IMR-90 (cell line): ENCODE measurements at regions not wholly inside any gene's neighbourhood (a gene's known extent, or its start where the extent isn't known, plus 50 kb on each side); places are given as distances from the start of the nearest gene placed in this dataset.

Experiments
- ATAC-seq: fragments of 200-7000 bp; cut with Tn5 transposase; 2 replicates; pipeline ENCODE4 v1.9.1; 2020; ENCODE audit warnings: low read depth, mild to moderate bottlenecking, moderate library complexity
- BruUV-seq: library from RNA; stranded (reverse); fragments of 400-500 nt; replicated peaks from 2 replicates; lab custom pipeline; 2021; lab: Mats Ljungman, UMichigan
- CTCF ChIA-PET: fragments of 300-600 bp; formaldehyde crosslinking; extraction: SDS; loops from one replicate; lab custom pipeline; 2021; ENCODE audit warnings: antibody characterized with exemption; lab: Yijun Ruan, JAX
- POLR2A ChIA-PET: fragments of 300-600 bp; sonication (Branson Sonifier 250); formaldehyde crosslinking; loops from one replicate; lab custom pipeline; 2022; ENCODE audit warnings: antibody characterized with exemption; ENCODE audit not compliant: unreplicated experiment; lab: Charles Lee
- DNase-seq: peaks from one replicate; pipeline ENCODE4 v3.0.0; 2013
- H2AFZ ChIP-seq: replicated peaks from 2 replicates; pipeline ENCODE3; 2013; ENCODE audit warnings: low read length, mild to moderate bottlenecking; ENCODE audit not compliant: poor library complexity
- H2AK5ac ChIP-seq: 2 replicates; pipeline ENCODE4 v1.6.1; 2013; ENCODE audit warnings: low read depth, low read length, inconsistent platforms
- H2AK9ac ChIP-seq: replicated peaks from 2 replicates; pipeline ENCODE3; 2013; ENCODE audit warnings: mild to moderate bottlenecking, low read depth, low read length, moderate library complexity; ENCODE audit not compliant: poor library complexity
- H2BK120ac ChIP-seq: 2 replicates; pipeline ENCODE4 v1.6.1; 2013; ENCODE audit warnings: low read depth, low read length, inconsistent platforms
- H2BK15ac ChIP-seq: 3 replicates; pipeline ENCODE4 v1.6.1; 2013; ENCODE audit warnings: low read depth, low read length, inconsistent platforms
- H2BK20ac ChIP-seq: 2 replicates; pipeline ENCODE4 v1.6.1; 2013; ENCODE audit warnings: low read depth, mild to moderate bottlenecking, inconsistent platforms, low read length, moderate library complexity
- H2BK5ac ChIP-seq: 2 replicates; pipeline ENCODE4 v1.6.1; 2013; ENCODE audit warnings: mild to moderate bottlenecking, low read depth, low read length, inconsistent platforms; ENCODE audit not compliant: poor library complexity, severe bottlenecking
- H3K14ac ChIP-seq: replicated peaks from 2 replicates; pipeline ENCODE4 v1.6.1; 2013; ENCODE audit warnings: low read depth, low read length, inconsistent platforms
- H3K18ac ChIP-seq: 2 replicates; pipeline ENCODE4 v1.6.1; 2013; ENCODE audit warnings: low read depth, low read length, control low read depth
- H3K23ac ChIP-seq: 2 replicates; pipeline ENCODE4 v1.6.1; 2013; ENCODE audit warnings: low read depth, low read length, inconsistent platforms
- H3K27ac ChIP-seq: 2 replicates; pipeline ENCODE4 v1.5.1; 2013; ENCODE audit warnings: mild to moderate bottlenecking, control low read depth, low read length; ENCODE audit not compliant: insufficient read depth
- H3K27me3 ChIP-seq: 2 replicates; pipeline ENCODE4 v1.6.1; 2013; ENCODE audit warnings: low read length; ENCODE audit not compliant: control insufficient read depth, insufficient read depth
- H3K36me3 ChIP-seq: 2 replicates; pipeline ENCODE4 v1.6.1; 2013; ENCODE audit warnings: low read length, mixed read lengths; ENCODE audit not compliant: control insufficient read depth, insufficient read depth
- H3K4ac ChIP-seq: 2 replicates; pipeline ENCODE4 v1.6.1; 2013; ENCODE audit warnings: low read depth, low read length, inconsistent platforms
- H3K4me1 ChIP-seq: 2 replicates; pipeline ENCODE4 v1.6.1; 2013; ENCODE audit warnings: low read length, mixed read lengths; ENCODE audit not compliant: control insufficient read depth, insufficient read depth
- H3K4me2 ChIP-seq: 2 replicates; pipeline ENCODE4 v1.6.1; 2013; ENCODE audit warnings: low read depth, mild to moderate bottlenecking, control low read depth, low read length, moderate library complexity
- H3K4me3 ChIP-seq: 2 replicates; pipeline ENCODE4 v1.5.1; 2013; ENCODE audit warnings: low read depth, mild to moderate bottlenecking, control low read depth, low read length, moderate library complexity; ENCODE audit not compliant: insufficient read depth
- H3K56ac ChIP-seq: 2 replicates; pipeline ENCODE4 v1.6.1; 2013; ENCODE audit warnings: low read length, inconsistent platforms; ENCODE audit not compliant: insufficient read depth; ENCODE audit errors: extremely low read depth
- H3K79me1 ChIP-seq, 2 experiments: 2 replicates each; pipeline ENCODE4 v1.6.1; 2013; ENCODE audit warnings: low read length in 2 of 2, inconsistent platforms in 1 of 2, low read depth in 1 of 2
- H3K9ac ChIP-seq: 2 replicates; pipeline ENCODE4 v1.6.1; 2013; ENCODE audit warnings: low read depth, low read length, control low read depth
- H3K9me1 ChIP-seq: 2 replicates; pipeline ENCODE4 v1.6.1; 2013; ENCODE audit warnings: low read length, inconsistent platforms; ENCODE audit not compliant: insufficient read depth
- H3K9me3 ChIP-seq: 2 replicates; pipeline ENCODE4 v1.6.1; 2013; ENCODE audit warnings: low read length; ENCODE audit not compliant: control insufficient read depth, insufficient read depth
- H4K20me1 ChIP-seq: 2 replicates; pipeline ENCODE4 v1.6.1; 2013; ENCODE audit warnings: low read length, inconsistent platforms; ENCODE audit not compliant: insufficient read depth
- H4K5ac ChIP-seq: 2 replicates; pipeline ENCODE4 v1.6.1; 2013; ENCODE audit warnings: mild to moderate bottlenecking, low read depth, low read length, control low read depth
- H4K8ac ChIP-seq, 2 experiments: 2 replicates each; pipeline ENCODE4 v1.6.1; 2013; ENCODE audit warnings: low read depth in 2 of 2, low read length in 2 of 2, control low read depth in 1 of 2, inconsistent platforms in 1 of 2
- H4K91ac ChIP-seq: 2 replicates; pipeline ENCODE4 v1.6.1; 2013; ENCODE audit warnings: low read depth, low read length, inconsistent platforms; ENCODE audit not compliant: insufficient read depth
- BHLHE40 ChIP-seq: fragments of 150-350 bp; IDR thresholded peaks from 2 replicates; pipeline ENCODE4 v1.6.1; 2016; ENCODE audit warnings: mild to moderate bottlenecking, low read depth, low read length
- CEBPB ChIP-seq: IDR thresholded peaks from 2 replicates; pipeline ENCODE4 v1.6.1; 2012; ENCODE audit warnings: low read depth, low read length, improper control_type of control experiment
- CHD1 ChIP-seq: IDR thresholded peaks from 2 replicates; pipeline ENCODE4 v1.6.1; 2012; ENCODE audit warnings: low read depth, low read length, improper control_type of control experiment
- FOS ChIP-seq: fragments of 150-350 bp; IDR thresholded peaks from 2 replicates; pipeline ENCODE4 v1.6.1; 2016; ENCODE audit warnings: low read depth, low read length
- MAFK ChIP-seq: IDR thresholded peaks from 2 replicates; pipeline ENCODE4 v1.6.1; 2012; ENCODE audit warnings: low read depth, low read length, improper control_type of control experiment
- MAZ ChIP-seq: IDR thresholded peaks from 2 replicates; pipeline ENCODE4 v1.6.1; 2012; ENCODE audit warnings: low read depth, mild to moderate bottlenecking, low read length, improper control_type of control experiment, moderate library complexity, borderline replicate concordance
- MXI1 ChIP-seq: IDR thresholded peaks from 2 replicates; pipeline ENCODE4 v1.6.1; 2012; ENCODE audit warnings: low read depth, mild to moderate bottlenecking, low read length, moderate library complexity, borderline replicate concordance
- NFE2L2 ChIP-seq: fragments of 150-350 bp; IDR thresholded peaks from 2 replicates; pipeline ENCODE4 v1.6.1; 2016; ENCODE audit warnings: low read depth, mild to moderate bottlenecking, low read length
- POLR2A ChIP-seq: IDR thresholded peaks from 2 replicates; pipeline ENCODE4 v1.6.1; 2012; ENCODE audit warnings: mild to moderate bottlenecking, low read depth, low read length
- RAD21 ChIP-seq: IDR thresholded peaks from 2 replicates; pipeline ENCODE4 v1.6.1; 2012; ENCODE audit warnings: low read length, improper control_type of control experiment
- RCOR1 ChIP-seq: IDR thresholded peaks from 2 replicates; pipeline ENCODE4 v1.6.1; 2012; ENCODE audit warnings: mild to moderate bottlenecking, low read length, improper control_type of control experiment; ENCODE audit not compliant: insufficient replicate concordance
- RFX5 ChIP-seq: IDR thresholded peaks from 2 replicates; pipeline ENCODE4 v1.8.0; 2012; ENCODE audit warnings: low read depth, mild to moderate bottlenecking, low read length, moderate library complexity
- SMC3 ChIP-seq: fragments of 150-350 bp; IDR thresholded peaks from 2 replicates; pipeline ENCODE4 v1.6.1; 2016; ENCODE audit warnings: low read depth, mild to moderate bottlenecking, antibody characterized with exemption, low read length, moderate library complexity
- USF2 ChIP-seq: fragments of 150-350 bp; IDR thresholded peaks from 2 replicates; pipeline ENCODE4 v1.6.1; 2017; ENCODE audit warnings: mild to moderate bottlenecking, antibody characterized with exemption, low read length, low read depth
- WGBS, 2 experiments: methylation state at CpG; one replicate each; pipeline versions ENCODE4 v1.1.5 to v1.1.7; 2013; ENCODE audit warnings: missing lambda C conversion rate in 2 of 2; ENCODE audit not compliant: insufficient read length in 1 of 2; ENCODE audit errors: extremely low coverage in 2 of 2; 5-methylcytosine and 5-hydroxymethylcytosine counted together
- dilution Hi-C: fragments of 300-500 bp; cut with HindIII; formaldehyde crosslinking; loops from one replicate; pipeline ENCODE4 v1.14.3; 2018; ENCODE audit warnings: low sequenced_read_pairs; ENCODE audit not compliant: unreplicated experiment
- in situ Hi-C: fragments of 300-500 bp; cut with MboI; formaldehyde crosslinking; loops from 3 replicates; pipeline ENCODE4 v1.14.3; 2019; ENCODE audit warnings: low sequenced_read_pairs, inconsistent platforms, mixed read lengths
- intact Hi-C: fragments of 100-400 bp; cut with micrococcal nuclease; formaldehyde crosslinking; loops from 2 replicates; pipeline ENCODE4 v1.10.0; 2022
- TF ChIP-seq, protein P1 (sequence below): fragments of 150-350 bp; IDR thresholded peaks from 2 replicates; pipeline ENCODE4 v1.6.1; 2016; ENCODE audit warnings: low read depth, mild to moderate bottlenecking, low read length, moderate library complexity, borderline replicate concordance
- TF ChIP-seq, protein P2 (sequence below): conservative IDR thresholded peaks from 2 replicates; pipeline ENCODE4 v1.5.1; 2012; ENCODE audit warnings: mild to moderate bottlenecking, low read depth, low read length, improper control_type of control experiment

DNA sequence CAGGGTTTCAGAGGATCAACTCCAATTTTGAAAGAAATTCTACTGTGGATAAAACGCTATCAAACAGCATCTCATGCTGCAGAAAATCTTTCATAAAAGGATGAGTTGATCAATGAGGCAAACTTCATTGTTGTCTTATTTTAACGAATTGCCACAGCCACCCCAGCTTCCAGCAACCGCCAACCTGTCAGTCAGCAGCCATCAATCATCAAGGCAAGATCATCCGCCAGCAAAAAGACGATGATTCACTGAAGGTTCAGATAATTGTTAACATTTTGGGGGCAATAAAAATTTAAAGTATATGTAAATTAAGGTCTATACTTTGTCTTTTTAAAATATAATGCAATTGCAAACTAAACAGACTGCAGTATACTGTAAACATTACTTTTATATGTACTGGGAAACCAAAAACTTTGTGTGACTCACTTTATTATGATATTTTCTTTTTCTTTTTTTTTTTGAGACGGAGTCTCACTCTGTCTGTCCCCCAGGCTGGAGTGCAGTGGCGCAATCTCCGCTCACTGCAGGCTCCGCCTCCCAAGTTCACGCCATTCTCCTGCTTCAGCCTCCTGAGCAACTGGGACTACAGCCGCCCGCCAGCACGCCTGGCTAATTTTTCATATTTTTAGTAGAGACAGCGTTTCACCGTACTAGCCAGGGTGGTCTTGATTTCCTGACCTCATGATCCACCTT, 155.3 kb upstream of the SYN3 start:
- Histone ChIP-seq H3K56ac (no peak overlapping the region), H3K4me3 (no peak overlapping the region), H3K9ac (no peak overlapping the region), H4K8ac (no peak overlapping the region), H3K27me3 (no peaks in the 10 kb centered on the region; the same call in 1 of the 2 replicates), H3K4me1 (no peaks in the 10 kb centered on the region), H4K20me1 (no peaks in the 10 kb centered on the region), H4K5ac (no peak overlapping the region), H4K91ac (no peak overlapping the region), H2BK20ac (no peak overlapping the region), H3K36me3 (no peaks in the 10 kb centered on the region), H3K18ac (no peak overlapping the region), H3K79me1 (no peaks in the 10 kb centered on the region), H2BK5ac (no peak overlapping the region), H3K14ac (no peak overlapping the region), H3K9me3 (no peaks in the 10 kb centered on the region), H2AK9ac (no peak overlapping the region), H2BK120ac (no peak overlapping the region), H2BK15ac (no peak overlapping the region), H3K27ac (no peak overlapping the region), H3K4me2 (no peak overlapping the region), H2AFZ (no peak overlapping the region), H3K23ac (no peak overlapping the region), H3K9me1 (no peaks in the 10 kb centered on the region), H3K4ac (no peak overlapping the region), H2AK5ac (no peak overlapping the region)
- ChIA-PET POLR2A (no interaction called here), CTCF (no interaction called here)
- DNase-seq (no peak), ATAC-seq (no peak)
- no CpG with 5 or more reads among the region's 15 CpGs for WGBS, 2 experiments
- intact Hi-C loops (no loop called here), dilution Hi-C loops (no loop called here), in situ Hi-C loops (loop anchor here (25.0 kb wide), 1 partner anchor 751 kb away; the partner anchor contains the start of genes BPIFC and FBXO7)
- no TSS peak for BruUV-seq
- TF ChIP-seq CEBPB, result no peak
- TF ChIP-seq FOS, result no peak
- no peak for TF ChIP-seq NFE2L2
- TF ChIP-seq MAZ, result no peak
- TF ChIP-seq SMC3, result no peak
- TF ChIP-seq RFX5, result no peak
- no peak for TF ChIP-seq CHD1
- TF ChIP-seq, protein P1, sequence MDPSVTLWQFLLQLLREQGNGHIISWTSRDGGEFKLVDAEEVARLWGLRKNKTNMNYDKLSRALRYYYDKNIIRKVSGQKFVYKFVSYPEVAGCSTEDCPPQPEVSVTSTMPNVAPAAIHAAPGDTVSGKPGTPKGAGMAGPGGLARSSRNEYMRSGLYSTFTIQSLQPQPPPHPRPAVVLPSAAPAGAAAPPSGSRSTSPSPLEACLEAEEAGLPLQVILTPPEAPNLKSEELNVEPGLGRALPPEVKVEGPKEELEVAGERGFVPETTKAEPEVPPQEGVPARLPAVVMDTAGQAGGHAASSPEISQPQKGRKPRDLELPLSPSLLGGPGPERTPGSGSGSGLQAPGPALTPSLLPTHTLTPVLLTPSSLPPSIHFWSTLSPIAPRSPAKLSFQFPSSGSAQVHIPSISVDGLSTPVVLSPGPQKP, result no peak
- no peak for TF ChIP-seq MAFK
- no peak for TF ChIP-seq RAD21
- TF ChIP-seq MXI1, result no peak
- no peak for TF ChIP-seq BHLHE40
- TF ChIP-seq RCOR1, result no peak
- TF ChIP-seq POLR2A, result no peak
- no peak for TF ChIP-seq USF2
- TF ChIP-seq, protein P2, sequence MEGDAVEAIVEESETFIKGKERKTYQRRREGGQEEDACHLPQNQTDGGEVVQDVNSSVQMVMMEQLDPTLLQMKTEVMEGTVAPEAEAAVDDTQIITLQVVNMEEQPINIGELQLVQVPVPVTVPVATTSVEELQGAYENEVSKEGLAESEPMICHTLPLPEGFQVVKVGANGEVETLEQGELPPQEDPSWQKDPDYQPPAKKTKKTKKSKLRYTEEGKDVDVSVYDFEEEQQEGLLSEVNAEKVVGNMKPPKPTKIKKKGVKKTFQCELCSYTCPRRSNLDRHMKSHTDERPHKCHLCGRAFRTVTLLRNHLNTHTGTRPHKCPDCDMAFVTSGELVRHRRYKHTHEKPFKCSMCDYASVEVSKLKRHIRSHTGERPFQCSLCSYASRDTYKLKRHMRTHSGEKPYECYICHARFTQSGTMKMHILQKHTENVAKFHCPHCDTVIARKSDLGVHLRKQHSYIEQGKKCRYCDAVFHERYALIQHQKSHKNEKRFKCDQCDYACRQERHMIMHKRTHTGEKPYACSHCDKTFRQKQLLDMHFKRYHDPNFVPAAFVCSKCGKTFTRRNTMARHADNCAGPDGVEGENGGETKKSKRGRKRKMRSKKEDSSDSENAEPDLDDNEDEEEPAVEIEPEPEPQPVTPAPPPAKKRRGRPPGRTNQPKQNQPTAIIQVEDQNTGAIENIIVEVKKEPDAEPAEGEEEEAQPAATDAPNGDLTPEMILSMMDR, result no peak
